ENCODE measurements at regions not wholly inside any gene's neighbourhood (a gene's known extent, or its start where the extent isn't known, plus 50 kb on each side); places are given as distances from the start of the nearest gene placed in this dataset.

DNA sequence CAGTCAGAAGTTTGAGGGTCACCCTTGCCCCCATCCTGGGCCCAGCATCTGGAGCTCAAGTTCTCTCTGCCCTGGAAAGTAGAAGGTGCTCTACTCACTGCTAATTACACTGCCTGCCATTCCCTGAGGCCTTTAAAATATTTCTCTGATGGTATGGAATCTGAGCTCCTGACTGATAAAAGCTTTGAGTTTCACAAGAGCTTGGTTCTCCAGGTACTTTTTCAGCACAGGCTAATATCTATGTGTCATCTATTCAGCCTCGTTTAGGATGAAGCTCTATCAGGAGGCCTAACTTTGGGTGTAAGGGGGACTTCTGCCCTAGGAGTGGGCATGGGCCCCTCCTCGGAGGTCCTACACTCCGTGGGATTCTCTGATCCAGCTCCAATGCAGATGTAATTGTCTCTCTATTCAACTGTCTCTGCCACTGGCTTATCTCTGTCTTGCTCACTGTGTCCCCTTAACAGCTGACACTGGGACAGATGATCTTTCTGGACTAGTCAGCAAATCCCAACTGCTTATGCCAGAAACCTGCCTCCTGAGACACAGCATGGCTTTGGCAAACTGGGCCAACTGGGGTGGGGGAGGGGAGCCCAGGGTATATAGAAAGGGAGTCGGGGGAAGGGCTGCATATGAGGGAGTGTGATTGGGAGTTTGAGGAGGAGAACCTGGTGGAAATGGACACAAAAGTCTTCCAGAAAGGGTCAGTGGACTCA lies 104.2 kb upstream of the GADD45A start:
- TF ChIP-seq GATA2 (IDR thresholded peaks at IDR 0.05; ENCODE audit: low read depth, low read length), result no peak
- no peak for TF ChIP-seq GATA3 (IDR thresholded peaks at IDR 0.05; ENCODE audit: low read depth, low read length)

DNA sequence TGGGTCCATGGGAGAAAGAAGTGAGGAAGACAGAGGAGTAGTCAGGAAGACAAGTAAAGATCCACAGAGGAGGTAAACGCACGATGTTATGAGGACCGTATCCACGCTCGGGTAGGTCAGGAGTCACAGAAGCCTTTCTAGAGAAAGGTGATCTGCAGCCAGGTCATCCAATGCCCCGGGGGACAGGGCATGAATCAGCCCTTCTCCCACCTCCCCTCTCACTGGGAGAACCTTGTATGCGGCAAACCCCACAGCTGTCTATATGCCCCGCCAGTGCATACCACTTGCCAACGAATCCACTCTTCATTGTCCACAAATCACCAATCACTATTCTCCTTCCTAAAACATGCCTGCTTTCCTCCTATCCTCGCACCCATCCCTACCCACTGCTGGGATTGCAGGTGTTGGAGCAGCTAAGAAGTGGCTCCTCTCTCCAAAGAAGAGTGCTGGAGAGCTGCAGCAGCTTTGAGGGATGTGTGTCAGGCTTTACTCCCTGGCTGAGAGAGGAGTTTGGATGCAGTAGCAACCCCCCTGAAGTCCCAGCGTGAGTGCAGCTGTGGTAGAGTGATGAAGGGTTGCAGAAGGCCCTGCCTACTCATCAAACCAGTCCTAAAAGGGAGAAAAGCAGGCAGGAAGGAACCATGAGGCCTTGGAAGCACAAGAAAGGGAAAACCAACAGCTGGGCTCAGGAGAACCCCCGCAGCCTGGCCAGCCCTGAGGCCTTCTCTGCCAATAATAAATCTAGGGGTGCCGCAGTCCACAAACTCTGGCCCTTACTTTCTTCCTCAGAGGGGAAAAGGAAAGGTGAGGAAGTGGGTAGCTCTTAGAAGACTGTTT lies 102.2 kb upstream of the GADD45A start:
- TF ChIP-seq GATA3 (IDR thresholded peaks at IDR 0.05; ENCODE audit: low read depth, low read length) (no peak), GATA2 (IDR thresholded peaks at IDR 0.05; ENCODE audit: low read depth, low read length) (no peak)

DNA sequence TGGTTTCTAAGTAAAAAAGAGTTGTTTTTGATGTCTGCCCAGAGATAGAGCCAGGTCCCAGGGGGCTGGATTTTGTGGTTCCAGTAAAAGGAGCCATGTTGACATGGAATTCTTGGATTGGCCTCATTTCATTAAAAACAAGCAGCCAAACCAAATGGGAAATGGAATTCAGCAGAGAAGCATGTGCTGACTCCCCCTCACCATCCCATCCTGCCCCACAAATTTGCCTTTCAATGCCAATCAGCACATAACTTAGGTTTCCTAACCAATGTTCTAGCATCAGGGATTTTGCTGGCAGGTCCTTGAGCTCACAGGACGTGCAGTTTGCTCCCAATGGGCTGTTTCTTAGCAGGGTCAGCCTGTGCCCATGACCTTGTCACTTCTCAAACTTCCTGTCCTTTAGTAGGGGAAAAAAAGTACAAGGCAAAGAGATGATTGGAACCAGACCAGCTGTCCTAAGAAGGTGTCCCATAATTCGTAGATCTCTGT lies 101.5 kb upstream of the GADD45A start:
- TF ChIP-seq GATA2 (IDR thresholded peaks at IDR 0.05; ENCODE audit: low read depth, low read length), result no peak
- TF ChIP-seq GATA3 (IDR thresholded peaks at IDR 0.05; ENCODE audit: low read depth, low read length), result no peak

DNA sequence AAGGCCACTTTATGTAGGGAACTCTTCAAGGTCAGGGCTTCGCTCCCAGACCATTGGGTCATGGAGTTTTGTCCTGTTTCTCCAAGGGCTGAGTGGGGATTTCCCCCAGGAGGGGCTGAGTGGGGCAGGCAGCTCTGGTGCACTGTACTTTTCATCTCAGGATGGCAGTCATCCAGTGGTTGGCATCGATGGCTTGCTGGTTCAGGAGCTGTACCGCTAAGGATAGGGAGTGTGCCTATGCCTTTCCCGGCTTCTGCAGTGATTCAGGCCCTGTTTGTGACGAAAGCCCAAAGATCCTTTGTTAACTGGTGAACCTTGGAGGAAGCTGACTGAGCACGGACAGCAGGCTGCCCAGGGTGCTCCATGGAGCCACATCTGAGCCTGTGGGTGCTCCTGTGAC lies 100.1 kb upstream of the GADD45A start:
- no peak for TF ChIP-seq GATA2 (IDR thresholded peaks at IDR 0.05; ENCODE audit: low read depth, low read length)
- TF ChIP-seq GATA3 (IDR thresholded peaks at IDR 0.05; ENCODE audit: low read depth, low read length), result no peak

DNA sequence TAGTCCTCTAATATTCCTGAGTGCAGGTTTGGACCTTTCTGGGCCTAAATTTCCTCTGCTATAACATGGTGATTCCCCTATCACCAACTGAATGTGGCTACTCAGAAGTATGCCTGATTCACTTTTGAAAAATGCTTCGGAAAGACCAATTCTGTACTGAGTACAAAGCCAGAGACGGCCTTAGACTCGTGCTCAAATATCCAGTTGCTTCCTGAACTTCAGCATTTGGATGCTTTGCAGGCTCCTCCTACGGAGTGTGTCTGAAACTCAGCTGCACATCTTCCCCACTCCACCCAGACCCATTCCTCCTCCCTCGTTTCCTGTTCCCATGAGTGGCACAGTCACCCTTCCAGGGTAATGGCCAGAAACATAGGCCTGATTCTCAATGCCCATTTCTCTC lies 98.4 kb upstream of the GADD45A start:
- TF ChIP-seq GATA3 (IDR thresholded peaks at IDR 0.05; ENCODE audit: low read depth, low read length) (no peak), GATA2 (IDR thresholded peaks at IDR 0.05; ENCODE audit: low read depth, low read length) (no peak)

DNA sequence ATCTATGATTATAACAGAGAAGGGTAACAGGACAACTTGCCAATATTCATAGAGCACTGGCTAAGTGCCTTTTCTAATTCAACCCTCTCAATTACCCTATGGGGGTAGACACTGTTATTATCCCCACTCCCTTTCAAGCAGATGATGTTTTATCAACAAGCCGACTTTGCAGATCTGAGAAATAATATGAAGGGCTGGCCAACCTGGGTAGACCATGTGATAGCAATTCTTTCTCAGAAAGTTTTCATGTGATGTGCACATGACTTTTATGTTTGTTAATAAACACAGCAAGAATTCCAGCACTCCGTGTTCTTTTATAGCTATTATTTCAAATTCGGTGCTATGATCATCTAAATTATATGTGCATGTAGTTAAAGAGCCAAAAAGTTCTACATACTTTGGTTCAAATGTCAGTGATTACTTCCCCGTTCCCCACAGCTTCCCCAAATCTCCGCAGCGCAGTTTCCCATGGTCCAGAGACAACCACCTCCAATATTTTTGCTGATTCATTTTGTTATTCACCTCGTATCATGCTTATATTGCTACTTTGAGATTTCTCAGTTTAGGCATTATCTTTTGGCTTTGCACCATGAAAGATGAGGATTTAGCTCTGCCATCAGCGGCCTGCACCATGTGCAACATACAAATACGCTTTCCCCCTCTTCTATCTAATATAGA lies 96.7 kb upstream of the GADD45A start:
- no peak for TF ChIP-seq GATA2 (IDR thresholded peaks at IDR 0.05; ENCODE audit: low read depth, low read length)
- no peak for TF ChIP-seq GATA3 (IDR thresholded peaks at IDR 0.05; ENCODE audit: low read depth, low read length)

DNA sequence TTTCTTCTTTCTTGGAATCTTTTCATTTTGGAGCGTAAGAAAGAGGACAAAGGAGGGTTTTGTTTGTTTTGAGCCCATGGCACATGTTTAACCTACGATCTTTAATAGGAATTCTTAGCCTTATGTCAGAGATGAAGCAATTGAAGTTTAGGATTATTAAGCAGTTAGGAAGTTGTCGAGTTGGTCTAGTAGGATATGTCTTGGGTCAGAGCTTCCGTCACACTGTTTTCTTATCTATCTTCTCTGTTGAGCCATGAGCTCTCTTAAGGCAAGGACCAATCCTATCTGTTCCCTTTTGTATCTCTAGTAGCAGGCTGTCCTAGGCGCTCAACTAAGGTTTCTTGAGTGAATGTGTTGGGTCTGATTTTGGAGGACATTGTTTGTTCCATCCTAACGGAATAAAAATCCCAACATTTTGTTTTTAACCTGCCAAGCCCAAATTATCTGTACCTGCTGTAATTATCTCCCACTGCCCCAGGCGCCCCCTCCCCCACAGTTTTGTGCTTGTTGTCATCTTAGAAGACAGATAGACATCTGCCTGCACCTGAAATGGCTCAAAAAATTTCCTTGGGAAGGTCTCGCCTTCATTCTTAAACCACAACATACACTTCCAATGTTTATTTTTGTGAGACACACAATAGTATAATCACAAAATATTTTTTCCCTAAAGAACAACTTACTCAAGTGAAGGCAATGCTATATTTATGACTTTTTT lies 95.3 kb upstream of the GADD45A start:
- no peak for TF ChIP-seq GATA3 (IDR thresholded peaks at IDR 0.05; ENCODE audit: low read depth, low read length)
- TF ChIP-seq GATA2 (IDR thresholded peaks at IDR 0.05; ENCODE audit: low read depth, low read length), result no peak

DNA sequence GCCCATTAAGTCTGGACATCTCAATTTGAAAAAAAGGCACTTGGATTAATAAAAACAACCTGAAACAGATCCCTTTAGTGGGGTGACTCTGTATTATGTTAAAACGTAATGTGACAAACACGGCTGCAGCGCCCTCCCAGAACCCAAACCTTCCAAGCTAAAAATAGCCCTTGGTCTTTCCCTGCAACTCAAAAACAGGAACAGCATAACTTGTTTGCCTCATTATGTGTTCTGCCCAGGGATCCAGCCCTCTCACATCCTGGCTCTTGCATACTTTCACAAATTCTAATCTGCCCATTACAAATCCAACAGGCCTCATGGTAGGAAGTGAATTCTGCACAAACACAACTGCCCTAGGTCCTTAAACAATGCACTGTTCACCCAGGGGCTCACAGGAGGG lies 94.7 kb upstream of the GADD45A start:
- no peak for TF ChIP-seq GATA2 (IDR thresholded peaks at IDR 0.05; ENCODE audit: low read depth, low read length)

DNA sequence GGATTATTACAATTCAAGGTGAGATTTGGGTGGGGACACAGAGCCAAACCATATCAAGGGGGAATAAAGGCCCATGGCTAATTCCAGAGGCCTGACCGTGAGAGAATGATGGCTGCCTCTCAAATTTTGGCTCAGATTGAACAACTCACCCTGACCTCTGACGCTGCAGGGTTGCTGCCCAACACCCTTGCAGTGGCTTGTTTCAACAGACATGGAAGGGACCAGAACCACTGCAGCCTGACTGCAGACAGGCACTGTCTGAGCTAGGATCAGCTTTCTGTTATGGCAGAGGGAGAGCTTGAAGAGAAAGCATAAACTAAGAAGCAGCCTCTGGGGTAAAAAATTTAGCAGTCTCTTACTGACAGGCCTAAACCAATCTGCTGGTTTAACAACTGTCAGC lies 90.2 kb upstream of the GADD45A start:
- TF ChIP-seq GATA2 (IDR thresholded peaks at IDR 0.05; ENCODE audit: low read depth, low read length) (no peak), GATA3 (IDR thresholded peaks at IDR 0.05; ENCODE audit: low read depth, low read length) (no peak)

DNA sequence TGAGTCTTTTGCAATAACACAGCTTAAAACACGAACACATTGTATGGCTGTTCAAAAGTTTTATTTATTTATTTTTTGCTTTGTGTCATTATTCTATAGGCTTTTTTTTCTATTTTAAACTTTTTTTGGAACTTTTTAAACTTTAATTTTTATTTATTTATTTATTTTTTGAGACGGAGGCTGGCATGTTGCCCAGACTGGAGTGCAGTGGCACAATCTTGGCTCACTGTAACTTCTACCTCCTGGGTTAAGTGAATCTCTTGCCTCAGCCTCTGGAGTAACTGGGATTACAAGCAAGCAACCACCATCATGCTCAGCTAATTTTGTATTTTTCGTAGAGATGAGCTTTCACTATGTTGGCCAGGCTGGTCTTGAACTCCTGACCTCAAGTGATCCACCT lies 88.3 kb upstream of the GADD45A start:
- no peak for TF ChIP-seq GATA3 (IDR thresholded peaks at IDR 0.05; ENCODE audit: low read depth, low read length)
- no peak for TF ChIP-seq GATA2 (IDR thresholded peaks at IDR 0.05; ENCODE audit: low read depth, low read length)

DNA sequence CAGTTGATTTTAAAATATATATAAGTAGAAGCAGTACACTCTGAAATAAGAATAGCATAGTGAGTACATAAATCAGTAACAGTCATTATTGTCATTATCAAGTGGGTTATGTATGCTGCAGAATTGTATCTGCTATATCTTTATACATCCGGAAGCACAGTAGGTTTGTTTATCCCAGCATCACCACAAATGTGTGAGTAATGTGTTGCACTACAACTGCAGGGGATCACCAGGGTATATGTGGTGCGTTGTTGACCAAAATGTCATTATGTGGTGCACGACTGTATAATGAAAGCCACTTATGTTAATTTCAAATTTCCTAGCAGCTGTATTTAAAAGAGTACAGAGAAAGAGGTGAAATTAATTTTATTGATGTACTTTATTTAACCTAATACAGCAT lies 87.7 kb upstream of the GADD45A start:
- TF ChIP-seq GATA3 (IDR thresholded peaks at IDR 0.05; ENCODE audit: low read depth, low read length) (no peak), GATA2 (IDR thresholded peaks at IDR 0.05; ENCODE audit: low read depth, low read length) (no peak)

DNA sequence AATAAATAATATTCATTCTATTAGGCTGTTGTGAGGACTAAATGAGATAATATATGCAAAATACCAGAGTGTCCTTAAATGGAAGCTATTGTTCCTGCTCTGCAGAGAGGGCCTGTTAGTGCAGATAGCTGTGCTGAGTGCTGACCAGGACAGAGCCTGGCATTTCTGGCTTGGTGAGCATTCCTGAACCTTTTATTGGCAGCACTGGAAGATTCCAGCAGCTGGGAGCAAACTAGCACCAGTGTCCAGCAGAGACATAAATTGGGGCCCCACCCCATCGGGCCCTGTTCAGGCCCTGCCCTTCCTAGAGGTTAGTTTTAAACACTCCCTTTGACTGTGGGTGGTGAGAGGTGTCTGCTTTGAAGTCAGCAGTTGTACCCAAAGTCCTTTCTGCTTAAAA lies 85.9 kb upstream of the GADD45A start:
- TF ChIP-seq GATA3 (IDR thresholded peaks at IDR 0.05; ENCODE audit: low read depth, low read length) (no peak), GATA2 (IDR thresholded peaks at IDR 0.05; ENCODE audit: low read depth, low read length) (no peak)

DNA sequence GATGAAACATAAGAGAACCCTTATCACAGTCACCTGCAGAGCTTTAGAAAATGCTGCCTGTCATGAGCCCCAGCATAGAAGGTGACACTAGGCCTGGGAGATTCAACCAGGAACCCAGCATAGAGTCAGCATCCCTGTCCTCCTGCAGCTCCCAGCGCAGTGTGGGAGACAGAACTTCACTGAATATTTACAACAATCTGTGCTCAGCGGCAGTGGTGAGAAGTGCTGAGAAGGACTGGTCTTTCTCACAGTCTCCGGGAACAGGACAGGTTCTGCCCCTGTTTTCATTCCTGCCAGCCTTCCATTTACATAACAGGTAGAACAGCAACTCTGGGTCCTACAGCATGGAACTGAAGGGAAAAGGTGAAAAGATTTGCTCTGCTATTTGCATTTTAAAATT lies 83.5 kb upstream of the GADD45A start:
- TF ChIP-seq GATA2 (IDR thresholded peaks at IDR 0.05; ENCODE audit: low read depth, low read length) (no peak), GATA3 (IDR thresholded peaks at IDR 0.05; ENCODE audit: low read depth, low read length) (no peak)

DNA sequence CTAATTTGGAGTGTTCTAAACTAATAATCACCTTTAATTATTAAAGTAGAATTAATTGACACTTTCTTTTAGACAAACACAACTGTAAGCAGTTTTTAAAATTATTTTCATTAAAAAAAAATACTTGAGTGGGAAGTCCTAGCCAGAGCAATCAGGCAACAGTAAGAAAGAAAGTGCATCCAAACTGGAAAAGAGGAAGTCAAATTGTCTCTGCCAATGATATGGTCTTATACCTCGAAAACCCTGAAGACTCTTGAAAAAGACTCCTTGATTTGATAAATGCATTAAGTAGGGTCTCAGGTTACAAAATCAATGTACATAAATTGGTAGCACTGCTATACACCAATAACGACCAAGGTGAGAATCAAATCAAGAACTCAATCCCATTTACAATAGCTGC lies 83.0 kb upstream of the GADD45A start:
- TF ChIP-seq GATA3 (IDR thresholded peaks at IDR 0.05; ENCODE audit: low read depth, low read length) (no peak), GATA2 (IDR thresholded peaks at IDR 0.05; ENCODE audit: low read depth, low read length) (no peak)

All from SH-SY5Y (cell line).